AG10803 (cell line): ENCODE measurements at regions not wholly inside any gene's neighbourhood (a gene's known extent, or its start where the extent isn't known, plus 50 kb on each side); places are given as distances from the start of the nearest gene placed in this dataset.
"Not testable (repeated sequence)": the region's sequence is repeated elsewhere in the genome, so short reads cannot be mapped to it uniquely, and the experiment has no call there.

Experiments used
- DNase-seq: peaks from one replicate; pipeline ENCODE4 v3.0.0; 2010; ENCODE audit warnings: low read depth
- H3K4me3 ChIP-seq: 2 replicates; pipeline ENCODE4 v1.5.1; 2011; ENCODE audit warnings: mild to moderate bottlenecking, low read length, control low read depth
- CTCF ChIP-seq: conservative IDR thresholded peaks from 2 replicates; pipeline ENCODE4 v1.5.1; 2011; ENCODE audit warnings: mild to moderate bottlenecking, low read length, control low read depth, inconsistent platforms

DNA sequence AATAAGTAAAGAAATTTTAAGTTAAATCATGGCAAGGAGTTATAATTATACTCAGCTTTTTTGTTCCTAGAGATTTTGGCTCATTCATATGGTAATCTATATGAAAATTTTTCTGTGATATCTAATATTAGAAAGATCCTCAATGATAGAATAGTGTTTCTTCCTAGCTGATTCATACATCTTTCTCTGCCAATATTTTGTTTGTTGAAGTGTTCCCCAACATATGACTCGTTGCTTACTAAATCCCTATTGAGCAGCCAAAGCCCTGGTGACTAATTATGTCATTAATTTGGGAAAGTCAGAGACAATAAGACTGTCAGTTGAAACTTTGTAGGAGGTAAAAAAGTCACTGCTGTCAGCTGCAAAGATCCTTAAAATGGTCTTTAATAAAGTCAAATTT lies 1348.5 kb upstream of the CDH18 start:
- not testable (repeated sequence) for H3K4me3 ChIP-seq, DNase-seq

GRCh38 chr5:21315376-21315775 lies 1327.4 kb upstream of the CDH18 start:
- DNase-seq, H3K4me3 ChIP-seq: not testable (repeated sequence)

DNA sequence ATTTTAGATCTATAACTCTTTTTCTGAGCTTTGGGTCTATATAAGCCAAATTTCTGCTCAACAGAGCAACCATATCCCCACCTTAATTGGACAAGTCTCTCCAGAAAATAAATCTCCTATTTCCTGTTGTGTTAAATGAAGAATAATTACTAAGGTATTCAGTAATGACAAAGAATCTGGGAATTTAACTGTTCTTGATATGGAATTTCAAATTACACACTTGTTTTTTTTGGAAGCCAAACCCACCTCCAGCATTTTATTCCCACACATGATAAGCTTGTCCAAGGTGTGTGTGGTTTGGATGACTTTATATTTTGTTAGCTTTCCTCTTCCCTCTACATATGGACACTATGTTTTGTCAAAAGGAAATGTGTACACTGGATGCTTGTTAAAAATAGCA lies 1313.2 kb upstream of the CDH18 start:
- not testable (repeated sequence) for DNase-seq, H3K4me3 ChIP-seq

GRCh38 chr5:21274361-21274760 lies 1286.4 kb upstream of the CDH18 start:
- not testable (repeated sequence) for H3K4me3 ChIP-seq, DNase-seq

- H3K4me3 ChIP-seq: no peak overlapping the region
- no peak for TF ChIP-seq CTCF
- DNase-seq: no peak
These were observed 1275.4 kb upstream of the CDH18 start for GRCh38 chr5:21263361-21263760.

GRCh38 chr5:21254161-21254560 lies 1266.2 kb upstream of the CDH18 start:
- no peak for DNase-seq
- no peak overlapping the region for H3K4me3 ChIP-seq
- no peak for TF ChIP-seq CTCF

DNA sequence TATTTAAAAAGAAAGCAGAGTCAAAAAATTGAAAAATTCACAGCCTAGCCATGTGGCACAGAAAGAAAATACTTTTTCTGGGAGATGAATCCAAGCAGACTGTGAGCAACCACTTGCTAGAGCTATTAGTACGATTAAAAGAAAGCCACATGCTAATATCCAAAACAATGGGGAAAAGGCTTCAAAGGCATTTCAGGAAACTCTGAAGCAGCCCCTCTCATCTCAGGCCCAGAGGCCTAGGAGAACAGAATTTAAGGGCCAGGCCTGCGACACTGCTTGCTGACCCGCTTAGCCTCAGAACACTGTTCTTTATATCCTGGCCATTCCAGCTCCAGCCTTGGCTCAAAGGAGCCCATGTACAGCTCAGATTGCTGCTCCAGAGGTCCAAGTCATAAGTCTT lies 1257.0 kb upstream of the CDH18 start:
- H3K4me3 ChIP-seq: no peak overlapping the region
- no peak for DNase-seq
- no peak for TF ChIP-seq CTCF

- DNase-seq: no peak
- TF ChIP-seq CTCF: no peak
- no peak overlapping the region for H3K4me3 ChIP-seq
These were observed 1250.8 kb upstream of the CDH18 start for GRCh38 chr5:21238786-21239185.

DNA sequence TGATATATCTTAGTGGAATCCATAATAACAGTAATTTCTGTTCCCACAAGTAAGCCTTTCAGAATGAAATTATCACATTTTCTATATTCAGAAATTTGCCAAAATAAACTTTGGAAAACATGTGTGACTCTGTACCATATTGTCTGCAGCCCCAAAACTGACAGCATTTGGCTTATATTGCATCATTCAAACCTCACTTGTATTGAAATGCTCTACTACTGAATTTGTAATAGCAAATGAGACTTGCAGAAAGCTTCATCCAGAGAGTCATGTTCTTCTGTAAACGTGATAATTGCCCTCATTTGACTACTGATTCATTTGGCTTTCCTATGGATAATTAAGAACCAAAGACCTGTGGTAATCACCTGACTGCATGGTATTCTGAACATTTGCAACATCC lies 1249.5 kb upstream of the CDH18 start:
- H3K4me3 ChIP-seq: no peak overlapping the region
- TF ChIP-seq CTCF: no peak
- DNase-seq: no peak
